ENCODE measurements at regions not wholly inside any gene's neighbourhood (a gene's known extent, or its start where the extent isn't known, plus 50 kb on each side); places are given as distances from the start of the nearest gene placed in this dataset.

DNA sequence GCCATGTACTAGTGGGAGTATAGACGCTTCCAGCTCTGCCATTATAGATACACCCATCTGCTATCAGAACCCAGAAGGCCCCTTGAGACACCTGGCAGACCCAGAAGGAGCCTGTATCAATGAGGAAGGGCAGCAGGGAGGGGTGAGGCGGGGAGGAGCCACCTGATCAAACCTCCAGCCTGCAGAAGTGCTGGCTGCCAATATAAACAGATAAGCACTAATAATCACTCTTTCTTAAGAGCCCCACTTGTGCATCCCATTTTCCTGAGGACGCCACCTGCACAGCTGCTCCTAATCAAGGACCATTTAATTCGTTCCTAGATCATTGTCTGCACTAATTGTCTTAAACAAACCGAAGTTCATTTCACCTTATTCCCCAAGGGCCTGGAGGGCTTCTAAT lies 75.0 kb upstream of the NEK6 start:
- H3K4me3 ChIP-seq (ENCODE audit: low read depth, low read length), result no peak overlapping the region
- TF ChIP-seq, protein P1, sequence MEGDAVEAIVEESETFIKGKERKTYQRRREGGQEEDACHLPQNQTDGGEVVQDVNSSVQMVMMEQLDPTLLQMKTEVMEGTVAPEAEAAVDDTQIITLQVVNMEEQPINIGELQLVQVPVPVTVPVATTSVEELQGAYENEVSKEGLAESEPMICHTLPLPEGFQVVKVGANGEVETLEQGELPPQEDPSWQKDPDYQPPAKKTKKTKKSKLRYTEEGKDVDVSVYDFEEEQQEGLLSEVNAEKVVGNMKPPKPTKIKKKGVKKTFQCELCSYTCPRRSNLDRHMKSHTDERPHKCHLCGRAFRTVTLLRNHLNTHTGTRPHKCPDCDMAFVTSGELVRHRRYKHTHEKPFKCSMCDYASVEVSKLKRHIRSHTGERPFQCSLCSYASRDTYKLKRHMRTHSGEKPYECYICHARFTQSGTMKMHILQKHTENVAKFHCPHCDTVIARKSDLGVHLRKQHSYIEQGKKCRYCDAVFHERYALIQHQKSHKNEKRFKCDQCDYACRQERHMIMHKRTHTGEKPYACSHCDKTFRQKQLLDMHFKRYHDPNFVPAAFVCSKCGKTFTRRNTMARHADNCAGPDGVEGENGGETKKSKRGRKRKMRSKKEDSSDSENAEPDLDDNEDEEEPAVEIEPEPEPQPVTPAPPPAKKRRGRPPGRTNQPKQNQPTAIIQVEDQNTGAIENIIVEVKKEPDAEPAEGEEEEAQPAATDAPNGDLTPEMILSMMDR (IDR thresholded peaks at IDR 0.05; ENCODE audit: borderline replicate concordance, insufficient read depth, low read depth, low read length), result no peak

DNA sequence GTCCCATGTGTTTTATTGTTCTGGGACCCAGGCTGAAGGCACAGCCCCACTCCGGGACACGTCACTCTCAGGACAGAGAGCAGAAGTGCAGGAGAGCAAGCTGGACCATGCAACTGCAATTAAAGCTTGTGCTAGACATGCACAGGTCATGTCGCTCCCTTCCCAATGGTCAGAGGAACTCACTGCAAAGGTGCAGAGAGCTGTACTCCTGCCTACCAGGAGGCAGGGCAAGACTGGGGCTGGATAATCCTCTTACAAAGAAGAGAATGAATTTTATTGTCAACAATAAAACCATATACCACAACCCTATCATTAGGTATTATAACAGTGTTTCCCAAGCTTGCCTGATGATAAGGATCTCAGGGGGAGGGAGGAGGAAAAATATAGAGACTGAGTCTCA lies 74.0 kb upstream of the NEK6 start:
- TF ChIP-seq, protein P1 (IDR thresholded peaks at IDR 0.05; ENCODE audit: borderline replicate concordance, insufficient read depth, low read depth, low read length), result no peak
- no peak overlapping the region for H3K4me3 ChIP-seq (ENCODE audit: low read depth, low read length)

DNA sequence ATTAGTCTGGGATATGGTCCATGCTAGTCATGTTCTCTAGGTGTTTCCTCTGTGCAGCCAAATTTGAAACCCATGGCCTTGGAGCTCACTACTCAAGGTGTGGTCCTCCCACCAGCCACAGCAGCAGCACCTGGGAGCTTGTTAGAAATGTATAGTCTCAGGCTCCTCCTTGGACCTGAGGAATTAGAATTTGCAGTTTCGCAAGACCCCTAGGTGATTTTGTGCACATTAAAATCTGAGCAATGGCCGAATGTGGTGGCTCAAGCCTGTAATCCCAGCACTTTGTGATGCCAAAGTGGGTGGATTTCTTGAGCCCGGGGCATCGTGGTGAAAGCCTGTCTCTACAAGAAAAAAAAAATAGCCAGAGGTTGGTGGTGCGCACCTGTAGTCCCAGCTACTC lies 72.3 kb upstream of the NEK6 start:
- TF ChIP-seq, protein P1 (IDR thresholded peaks at IDR 0.05; ENCODE audit: borderline replicate concordance, insufficient read depth, low read depth, low read length), result no peak

DNA sequence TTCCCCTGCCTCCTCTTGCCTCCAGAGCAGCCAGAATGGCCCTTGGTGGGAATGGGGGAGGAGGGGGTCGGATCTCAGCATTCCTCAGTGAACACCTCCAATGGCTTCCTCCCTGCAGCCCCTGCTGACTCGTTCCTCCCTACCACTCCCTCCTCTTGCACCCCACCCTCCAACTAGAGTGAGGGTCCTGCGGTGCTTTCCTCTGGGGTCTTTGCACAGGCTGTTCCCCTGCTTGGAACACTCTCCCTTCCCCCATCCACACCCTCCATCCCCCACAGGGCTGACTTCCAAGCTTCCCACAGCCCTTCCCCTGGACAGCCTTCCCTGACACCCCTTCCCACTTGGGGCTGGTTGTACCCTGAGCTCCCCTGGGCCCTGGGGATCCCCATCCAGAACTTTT lies 70.4 kb upstream of the NEK6 start:
- no peak overlapping the region for H3K4me3 ChIP-seq (ENCODE audit: low read depth, low read length)
- TF ChIP-seq, protein P1 (IDR thresholded peaks at IDR 0.05; ENCODE audit: borderline replicate concordance, insufficient read depth, low read depth, low read length), result no peak

More for the DNA sequence above, 72.3 kb upstream of the NEK6 start:
- H3K4me3 ChIP-seq (ENCODE audit: low read depth, low read length), result no peak overlapping the region

DNA sequence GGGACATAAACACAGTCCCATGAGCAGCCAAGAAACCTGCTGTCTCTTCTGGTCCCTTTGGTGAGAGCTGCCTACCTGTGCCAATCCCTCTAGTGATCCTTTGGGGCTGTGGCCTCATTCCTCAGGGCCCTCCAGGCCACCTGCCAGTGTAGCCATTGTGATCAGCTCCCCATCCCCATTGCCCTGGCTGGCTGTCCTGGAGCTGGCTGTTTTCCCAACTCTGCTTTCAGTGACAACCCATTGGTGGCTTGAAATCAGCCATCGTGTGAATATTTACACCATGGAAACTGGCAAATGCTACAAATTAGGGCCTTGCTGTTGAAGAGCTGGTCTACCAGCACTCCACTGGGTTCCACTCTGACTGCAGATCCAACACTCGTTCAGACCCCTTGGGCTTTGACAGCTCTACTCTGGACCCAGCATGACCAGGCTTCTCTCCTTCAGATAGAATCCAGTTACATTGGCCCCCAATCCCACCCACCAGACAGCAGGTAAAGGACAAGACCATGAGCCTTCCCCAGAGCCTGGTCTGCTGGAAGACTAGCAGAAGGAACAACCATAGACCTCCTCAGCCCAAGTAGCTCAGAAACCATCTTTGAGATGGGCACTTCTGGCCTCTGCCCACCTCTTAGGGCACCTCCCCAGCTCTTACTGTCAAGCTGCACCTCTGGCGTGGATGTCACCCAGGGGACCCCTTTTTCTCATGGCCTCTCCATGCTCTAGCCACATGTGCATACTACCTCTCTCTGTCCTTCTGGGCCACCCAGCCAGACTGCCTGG lies 69.2 kb upstream of the NEK6 start:
- TF ChIP-seq, protein P1 (IDR thresholded peaks at IDR 0.05; ENCODE audit: borderline replicate concordance, insufficient read depth, low read depth, low read length), result no peak
- H3K4me3 ChIP-seq (ENCODE audit: low read depth, low read length), result no peak overlapping the region

DNA sequence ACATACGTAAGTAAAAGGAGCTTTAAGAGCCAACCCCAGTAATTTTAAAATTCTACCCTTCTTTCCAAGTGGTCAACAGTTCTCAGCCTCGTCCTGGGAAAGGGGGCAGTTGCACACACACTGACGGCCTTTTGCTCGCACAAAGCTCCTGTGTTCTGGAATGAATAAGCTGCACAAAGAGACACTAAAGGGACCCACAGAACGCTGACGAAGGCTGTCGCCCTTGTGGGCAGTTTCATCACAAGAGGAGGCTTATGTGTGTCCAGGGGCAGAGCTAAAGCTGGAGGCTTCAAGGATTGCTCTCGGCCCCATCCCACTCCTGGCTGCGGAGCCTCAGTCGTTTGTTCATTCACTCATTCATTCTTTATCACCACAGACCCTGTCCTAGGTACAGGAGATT lies 67.0 kb upstream of the NEK6 start:
- TF ChIP-seq, protein P1 (IDR thresholded peaks at IDR 0.05; ENCODE audit: borderline replicate concordance, insufficient read depth, low read depth, low read length), result no peak
- H3K4me3 ChIP-seq (ENCODE audit: low read depth, low read length), result no peak overlapping the region

DNA sequence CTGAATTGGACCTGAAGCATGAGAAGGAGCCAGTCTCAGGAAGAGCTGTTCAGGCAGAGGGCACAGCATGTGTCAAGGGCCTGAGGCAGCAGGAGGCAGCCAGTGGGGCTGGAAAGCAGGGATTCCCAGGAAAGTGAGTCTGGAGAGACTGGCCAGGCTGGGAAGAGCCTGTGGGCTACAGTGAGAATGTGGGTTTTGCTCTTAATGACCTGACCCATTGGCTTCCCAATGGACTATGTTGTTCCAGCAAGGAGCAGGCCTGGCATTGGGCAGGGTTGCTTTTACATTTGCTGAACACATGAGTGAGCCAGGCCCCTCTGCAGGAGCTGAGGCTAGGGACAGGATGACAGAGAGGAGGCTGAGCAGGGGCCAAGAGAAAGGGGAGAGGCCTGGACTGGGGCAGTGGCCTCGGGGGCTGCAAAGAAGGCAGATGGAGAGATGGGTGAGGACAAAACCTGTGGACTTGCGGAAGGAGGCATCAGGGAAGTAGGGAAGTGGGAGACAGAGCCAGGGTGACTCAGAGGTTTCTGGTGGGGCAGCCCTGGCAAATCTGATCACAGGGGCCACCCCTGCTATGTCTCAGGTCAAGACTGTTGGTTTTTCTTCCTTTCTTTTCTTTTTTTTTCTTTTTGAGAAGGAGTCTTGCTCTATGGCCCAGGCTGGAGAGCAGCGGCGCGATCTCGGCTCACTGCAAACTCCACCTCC lies 65.9 kb upstream of the NEK6 start:
- H3K4me3 ChIP-seq (ENCODE audit: low read depth, low read length), result no peak overlapping the region
- TF ChIP-seq, protein P1 (IDR thresholded peaks at IDR 0.05; ENCODE audit: borderline replicate concordance, insufficient read depth, low read depth, low read length), result no peak
